HG03442 (cell line): ENCODE measurements at regions not wholly inside any gene's neighbourhood (a gene's known extent, or its start where the extent isn't known, plus 50 kb on each side); places are given as distances from the start of the nearest gene placed in this dataset.

Source experiments
- ATAC-seq: cut with Tn5 transposase; IDR thresholded peaks from one replicate; pipeline ENCODE4 v1.9.1; 2021; ENCODE audit warnings: mild to moderate bottlenecking, moderate library complexity; ENCODE audit not compliant: unreplicated experiment

- ATAC-seq: no peak
Observed at GRCh38 chr4:52269761-52270160, 218.7 kb downstream of the SPATA18 start.

GRCh38 chr4:52273885-52274284 is 222.8 kb downstream of the SPATA18 start:
- ATAC-seq: no peak

GRCh38 chr4:52288212-52288855 is 237.2 kb downstream of the SPATA18 start:
- ATAC-seq: no peak

GRCh38 chr4:52290466-52290865 is 239.4 kb downstream of the SPATA18 start:
- ATAC-seq: no peak

- no peak for ATAC-seq
Observed at GRCh38 chr4:52292245-52292644, 241.1 kb downstream of the SPATA18 start.

GRCh38 chr4:52296341-52296740 is 245.2 kb downstream of the SPATA18 start:
- ATAC-seq: no peak

- no peak for ATAC-seq
Observed at GRCh38 chr4:52298444-52298843, 247.3 kb downstream of the SPATA18 start.

GRCh38 chr4:52299120-52299519 is 248.0 kb downstream of the SPATA18 start:
- no peak for ATAC-seq

GRCh38 chr4:52311464-52312125 is 260.5 kb downstream of the SPATA18 start:
- ATAC-seq: no peak

GRCh38 chr4:52312722-52313121 is 261.6 kb downstream of the SPATA18 start:
- no peak for ATAC-seq

- ATAC-seq: no peak
Observed at GRCh38 chr4:52317361-52317879, 266.3 kb downstream of the SPATA18 start.

GRCh38 chr4:52317981-52318380 is 266.9 kb downstream of the SPATA18 start:
- ATAC-seq: no peak

GRCh38 chr4:52329894-52330293 is 278.8 kb downstream of the SPATA18 start:
- ATAC-seq: no peak

- no peak for ATAC-seq
Observed at GRCh38 chr4:52343595-52343994, 292.5 kb downstream of the SPATA18 start.

GRCh38 chr4:52350926-52351325 is 299.8 kb downstream of the SPATA18 start:
- ATAC-seq: no peak

- ATAC-seq: no peak
Observed at GRCh38 chr4:52358366-52358765, 300.7 kb downstream of the USP46 start.

- no peak for ATAC-seq
Observed at GRCh38 chr4:52358883-52359321, 300.2 kb downstream of the USP46 start.

- ATAC-seq: no peak
Observed at GRCh38 chr4:52366191-52366590, 292.9 kb downstream of the USP46 start.

GRCh38 chr4:52366621-52367020 is 292.5 kb downstream of the USP46 start:
- ATAC-seq: no peak

GRCh38 chr4:52367282-52367830 is 291.7 kb downstream of the USP46 start:
- no peak for ATAC-seq

GRCh38 chr4:52368895-52369294 is 290.2 kb downstream of the USP46 start:
- ATAC-seq: no peak

- no peak for ATAC-seq
Observed at GRCh38 chr4:52369649-52370048, 289.5 kb downstream of the USP46 start.
